GM12878 (cell line): ENCODE measurements at regions not wholly inside any gene's neighbourhood (a gene's known extent, or its start where the extent isn't known, plus 50 kb on each side); places are given as distances from the start of the nearest gene placed in this dataset.

Experiments used
- ATAC-seq: fragments of 200-7000 bp; cut with Tn5 transposase; 3 replicates; pipeline ENCODE4 v1.9.1; 2020; ENCODE audit warnings: mild to moderate bottlenecking, moderate library complexity
- BruUV-seq: library from RNA; stranded (reverse); fragments of 400-500 nt; replicated peaks from 2 replicates; lab custom pipeline; 2021; lab: Mats Ljungman, UMichigan
- CTCF ChIA-PET: fragments of 300-600 bp; sonication (Branson Sonifier 250); formaldehyde crosslinking; extraction: SDS; loops from one replicate; lab custom pipeline; 2021; ENCODE audit warnings: inconsistent platforms; lab: Yijun Ruan, JAX
- POLR2A ChIA-PET: fragments of 350-600 bp; formaldehyde crosslinking; extraction: SDS; loops from one replicate; lab custom pipeline; 2021; ENCODE audit warnings: inconsistent platforms; lab: Charles Lee
- RAD21 ChIA-PET: fragments of 300-600 bp; sonication (Branson Sonifier 250); formaldehyde crosslinking; loops from one replicate; lab custom pipeline; 2023; ENCODE audit warnings: antibody characterized with exemption; ENCODE audit not compliant: unreplicated experiment; lab: Charles Lee
- SMC1A ChIA-PET: fragments of 300-600 bp; sonication (Branson Sonifier 250); formaldehyde crosslinking; loops from one replicate; lab custom pipeline; 2023; ENCODE audit not compliant: unreplicated experiment, uncharacterized antibody; lab: Charles Lee
- DNase-seq: peaks from one replicate; pipeline ENCODE4 v3.0.0-alpha.2; 2011; ENCODE audit warnings: low read depth, low spot score
- FAIRE-seq: peaks from 3 replicates; lab custom pipeline; 2011; peaks lifted over from hg19 to GRCh38; lab: Jason Lieb, UNC
- H2AFZ ChIP-seq: 2 replicates; pipeline ENCODE4 v1.6.0; 2011; ENCODE audit warnings: low read depth, low read length, control low read depth; ENCODE audit not compliant: control insufficient read depth
- H3K27ac ChIP-seq: 2 replicates; pipeline ENCODE4 v1.5.1; 2011; ENCODE audit warnings: control low read depth; ENCODE audit not compliant: control insufficient read depth, insufficient read depth
- H3K27me3 ChIP-seq, 2 experiments: replicated peaks in 1 of 2; 2 replicates each; pipeline versions ENCODE4 v1.6.0 to v1.6.1; 2011; ENCODE audit warnings: low read length in 1 of 2; ENCODE audit not compliant: control insufficient read depth in 2 of 2, insufficient read depth in 2 of 2
- H3K36me3 ChIP-seq, 2 experiments: 2 replicates each; pipeline ENCODE4 v1.5.1; 2011; ENCODE audit warnings: low read length in 1 of 2; ENCODE audit not compliant: control insufficient read depth in 2 of 2, insufficient read depth in 2 of 2
- H3K4me1 ChIP-seq: 2 replicates; pipeline ENCODE4 v1.6.1; 2011; ENCODE audit warnings: mild to moderate bottlenecking, low read length, moderate library complexity, mixed read lengths; ENCODE audit not compliant: control insufficient read depth, insufficient read depth
- H3K4me2 ChIP-seq: 2 replicates; pipeline ENCODE4 v1.6.0; 2011; ENCODE audit warnings: control low read depth; ENCODE audit not compliant: control insufficient read depth, insufficient read depth
- H3K4me3 ChIP-seq: fragments of 200-600 bp; sonication (generic); 2 replicates; pipeline ENCODE4 v1.5.1; 2016
- H3K79me2 ChIP-seq: 2 replicates; pipeline ENCODE4 v1.6.0; 2011; ENCODE audit warnings: low read length; ENCODE audit not compliant: control insufficient read depth, insufficient read depth
- H3K9ac ChIP-seq: 2 replicates; pipeline ENCODE4 v1.8.0; 2011; ENCODE audit warnings: low read length, control low read depth, mixed read lengths; ENCODE audit not compliant: control insufficient read depth, insufficient read depth
- H3K9me3 ChIP-seq: replicated peaks from 3 replicates; pipeline ENCODE4 v1.5.1; 2011; ENCODE audit warnings: mild to moderate bottlenecking, low read length; ENCODE audit not compliant: control insufficient read depth, insufficient read depth
- H4K20me1 ChIP-seq: 2 replicates; pipeline ENCODE4 v1.6.0; 2011; ENCODE audit not compliant: control insufficient read depth, insufficient read depth
- ATF7 ChIP-seq: fragments of 450-650 bp; IDR thresholded peaks from 2 replicates; pipeline ENCODE4 v1.6.1; 2016; ENCODE audit warnings: low read depth, mild to moderate bottlenecking
- BCL11A ChIP-seq: IDR thresholded peaks from 2 replicates; pipeline ENCODE4 v1.6.1; 2011; ENCODE audit warnings: low read depth, low read length
- BHLHE40 ChIP-seq, 2 experiments: fragments of 450-650 bp in 1 of 2; IDR thresholded peaks; 2 replicates each; pipeline ENCODE4 v1.6.1; 2011 to 2017; ENCODE audit warnings: low read depth in 2 of 2, borderline replicate concordance in 1 of 2, improper control_type of control experiment in 1 of 2, low read length in 1 of 2, mild to moderate bottlenecking in 1 of 2
- BMI1 ChIP-seq: fragments of 450-650 bp; IDR thresholded peaks from 2 replicates; pipeline ENCODE4 v1.6.1; 2016; ENCODE audit warnings: mild to moderate bottlenecking, moderate library complexity, borderline replicate concordance
- CREM ChIP-seq: IDR thresholded peaks from 2 replicates; pipeline ENCODE4 v1.6.1; 2014; ENCODE audit warnings: antibody characterized with exemption, low read depth
- EED ChIP-seq: sonication (generic); IDR thresholded peaks from 2 replicates; pipeline ENCODE4 v1.6.1; 2016; ENCODE audit warnings: antibody characterized with exemption, low read depth
- GABPA ChIP-seq: IDR thresholded peaks from 2 replicates; pipeline ENCODE4 v1.6.1; 2014; ENCODE audit warnings: antibody characterized with exemption, low read depth, mild to moderate bottlenecking, inconsistent platforms
- HDAC2 ChIP-seq: fragments of 200-600 bp; sonication (generic); IDR thresholded peaks from 2 replicates; pipeline ENCODE4 v1.6.1; 2017
- MEF2B ChIP-seq: fragments of 450-650 bp; IDR thresholded peaks from 2 replicates; pipeline ENCODE4 v1.6.1; 2018; ENCODE audit warnings: mild to moderate bottlenecking, moderate library complexity; ENCODE audit not compliant: partially characterized antibody, poor library complexity, severe bottlenecking
- MTA2 ChIP-seq: fragments of 450-650 bp; IDR thresholded peaks from 2 replicates; pipeline ENCODE4 v1.6.1; 2016; ENCODE audit warnings: low read depth, mild to moderate bottlenecking, moderate library complexity
- MYB ChIP-seq: fragments of 150-350 bp; IDR thresholded peaks from 2 replicates; pipeline ENCODE4 v1.6.1; 2014; ENCODE audit warnings: mild to moderate bottlenecking, low read depth, low read length, borderline replicate concordance
- NBN ChIP-seq: fragments of 450-650 bp; IDR thresholded peaks from 2 replicates; pipeline ENCODE4 v1.6.1; 2016
- NFYA ChIP-seq: IDR thresholded peaks from 2 replicates; pipeline ENCODE4 v1.6.1; 2011; ENCODE audit warnings: low read depth, mild to moderate bottlenecking, low read length, improper control_type of control experiment, borderline replicate concordance
- POLR2A ChIP-seq: IDR thresholded peaks from 2 replicates; pipeline ENCODE4 v1.6.1; 2011; ENCODE audit warnings: low read depth, mild to moderate bottlenecking, low read length
- RELA ChIP-seq: fragments of 450-650 bp; IDR thresholded peaks from 2 replicates; pipeline ENCODE4 v1.8.0; 2014; ENCODE audit warnings: borderline replicate concordance; ENCODE audit not compliant: partially characterized antibody
- SPI1 ChIP-seq: IDR thresholded peaks from 2 replicates; pipeline ENCODE4 v1.6.1; 2011; ENCODE audit warnings: low read depth, mild to moderate bottlenecking, low read length, moderate library complexity, borderline replicate concordance; ENCODE audit not compliant: insufficient read depth
- SREBF2 ChIP-seq: IDR thresholded peaks from 2 replicates; pipeline ENCODE4 v1.6.1; 2012; ENCODE audit warnings: mild to moderate bottlenecking, low read length
- SRF ChIP-seq, 2 experiments: IDR thresholded peaks; 2 replicates each; pipeline ENCODE4 v1.6.1; 2011; ENCODE audit warnings: low read depth in 2 of 2, low read length in 2 of 2, mild to moderate bottlenecking in 1 of 2, moderate library complexity in 1 of 2
- SUPT20H ChIP-seq: IDR thresholded peaks from 2 replicates; pipeline ENCODE4 v1.6.1; 2011; ENCODE audit warnings: low read depth, mild to moderate bottlenecking, low read length, moderate library complexity, borderline replicate concordance; ENCODE audit not compliant: control insufficient read depth
- in situ Hi-C: fragments of 300-500 bp; cut with MboI; formaldehyde crosslinking; loops from 9 replicates; pipeline ENCODE4 v1.14.3; 2018; ENCODE audit warnings: mixed read lengths
- intact Hi-C: fragments of 100-400 bp; cut with micrococcal nuclease; formaldehyde crosslinking; loops from one replicate; pipeline ENCODE4 v1.14.2; 2022; ENCODE audit not compliant: unreplicated experiment
- TF ChIP-seq, protein P1 (sequence below): fragments of 450-650 bp; IDR thresholded peaks from 2 replicates; pipeline ENCODE4 v1.6.1; 2017; ENCODE audit warnings: mild to moderate bottlenecking, moderate library complexity
- TF ChIP-seq, protein P2 (sequence below): fragments of 450-650 bp; IDR thresholded peaks from 2 replicates; pipeline ENCODE4 v1.6.1; 2017; ENCODE audit warnings: mild to moderate bottlenecking

GRCh38 chr4:100826067-100826466 lies 308.2 kb upstream of the EMCN start (continued):
- TF ChIP-seq SPI1 (no peak), POLR2A (no peak), MEF2B (peak; percentile 81), RELA (peak; percentile 53), CREM (no peak), EED (no peak), NBN (peak; percentile 50; the same call in 1 of the 2 replicates), MYB (no peak), BCL11A (no peak; the same call in 1 of the 2 replicates), HDAC2 (no peak)
- TF ChIP-seq, protein P1, sequence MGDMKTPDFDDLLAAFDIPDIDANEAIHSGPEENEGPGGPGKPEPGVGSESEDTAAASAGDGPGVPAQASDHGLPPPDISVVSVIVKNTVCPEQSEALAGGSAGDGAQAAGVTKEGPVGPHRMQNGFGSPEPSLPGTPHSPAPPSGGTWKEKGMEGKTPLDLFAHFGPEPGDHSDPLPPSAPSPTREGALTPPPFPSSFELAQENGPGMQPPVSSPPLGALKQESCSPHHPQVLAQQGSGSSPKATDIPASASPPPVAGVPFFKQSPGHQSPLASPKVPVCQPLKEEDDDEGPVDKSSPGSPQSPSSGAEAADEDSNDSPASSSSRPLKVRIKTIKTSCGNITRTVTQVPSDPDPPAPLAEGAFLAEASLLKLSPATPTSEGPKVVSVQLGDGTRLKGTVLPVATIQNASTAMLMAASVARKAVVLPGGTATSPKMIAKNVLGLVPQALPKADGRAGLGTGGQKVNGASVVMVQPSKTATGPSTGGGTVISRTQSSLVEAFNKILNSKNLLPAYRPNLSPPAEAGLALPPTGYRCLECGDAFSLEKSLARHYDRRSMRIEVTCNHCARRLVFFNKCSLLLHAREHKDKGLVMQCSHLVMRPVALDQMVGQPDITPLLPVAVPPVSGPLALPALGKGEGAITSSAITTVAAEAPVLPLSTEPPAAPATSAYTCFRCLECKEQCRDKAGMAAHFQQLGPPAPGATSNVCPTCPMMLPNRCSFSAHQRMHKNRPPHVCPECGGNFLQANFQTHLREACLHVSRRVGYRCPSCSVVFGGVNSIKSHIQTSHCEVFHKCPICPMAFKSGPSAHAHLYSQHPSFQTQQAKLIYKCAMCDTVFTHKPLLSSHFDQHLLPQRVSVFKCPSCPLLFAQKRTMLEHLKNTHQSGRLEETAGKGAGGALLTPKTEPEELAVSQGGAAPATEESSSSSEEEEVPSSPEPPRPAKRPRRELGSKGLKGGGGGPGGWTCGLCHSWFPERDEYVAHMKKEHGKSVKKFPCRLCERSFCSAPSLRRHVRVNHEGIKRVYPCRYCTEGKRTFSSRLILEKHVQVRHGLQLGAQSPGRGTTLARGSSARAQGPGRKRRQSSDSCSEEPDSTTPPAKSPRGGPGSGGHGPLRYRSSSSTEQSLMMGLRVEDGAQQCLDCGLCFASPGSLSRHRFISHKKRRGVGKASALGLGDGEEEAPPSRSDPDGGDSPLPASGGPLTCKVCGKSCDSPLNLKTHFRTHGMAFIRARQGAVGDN: 0 out of 2 replicates have a peak, but pooled peaks have one; percentile 11

DNA sequence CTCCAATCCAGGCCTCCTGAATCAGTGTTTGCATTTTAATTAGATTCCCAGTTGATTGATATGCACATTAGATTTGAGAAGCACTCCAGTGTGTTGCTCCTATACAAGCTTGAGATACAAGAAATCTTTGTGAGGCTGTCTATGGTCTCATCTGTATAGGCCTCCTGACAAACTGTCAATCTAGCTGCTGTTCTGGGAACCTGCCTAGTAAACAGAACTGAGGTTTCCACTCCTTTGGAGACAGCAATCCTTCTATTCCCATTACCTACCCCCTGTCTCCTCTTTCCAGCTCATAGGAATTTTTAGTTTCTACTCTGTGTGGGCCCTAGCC lies 306.1 kb upstream of the EMCN start:
- peak overlapping the region; percentile 10 for H2AFZ ChIP-seq
- CTCF ChIA-PET: interaction anchor here (1.2 to 2.8 kb wide), 2 partner anchors 25 to 905 kb away, joined by 3 to 11 read pairs; no protein-coding TSS in a partner anchor
- in situ Hi-C loops: loop anchor here (10.0 kb wide), 1 partner anchor 191 kb away; no protein-coding TSS in a partner anchor
- TF ChIP-seq BMI1 (no peak), GABPA (no peak), BHLHE40 (IDR thresholded peaks at IDR 0.05; ENCODE audit: borderline replicate concordance in 1 of 2, low read depth in 2 of 2, low read length in 1 of 2) (no peak), MTA2 (no peak), SRF (IDR thresholded peaks at IDR 0.05; ENCODE audit: low read depth in 2 of 2, low read length in 2 of 2) (no peak), ATF7 (no peak), SUPT20H (no peak), EED (no peak), SREBF2 (no peak), NFYA (no peak)
- TF ChIP-seq, protein P2, sequence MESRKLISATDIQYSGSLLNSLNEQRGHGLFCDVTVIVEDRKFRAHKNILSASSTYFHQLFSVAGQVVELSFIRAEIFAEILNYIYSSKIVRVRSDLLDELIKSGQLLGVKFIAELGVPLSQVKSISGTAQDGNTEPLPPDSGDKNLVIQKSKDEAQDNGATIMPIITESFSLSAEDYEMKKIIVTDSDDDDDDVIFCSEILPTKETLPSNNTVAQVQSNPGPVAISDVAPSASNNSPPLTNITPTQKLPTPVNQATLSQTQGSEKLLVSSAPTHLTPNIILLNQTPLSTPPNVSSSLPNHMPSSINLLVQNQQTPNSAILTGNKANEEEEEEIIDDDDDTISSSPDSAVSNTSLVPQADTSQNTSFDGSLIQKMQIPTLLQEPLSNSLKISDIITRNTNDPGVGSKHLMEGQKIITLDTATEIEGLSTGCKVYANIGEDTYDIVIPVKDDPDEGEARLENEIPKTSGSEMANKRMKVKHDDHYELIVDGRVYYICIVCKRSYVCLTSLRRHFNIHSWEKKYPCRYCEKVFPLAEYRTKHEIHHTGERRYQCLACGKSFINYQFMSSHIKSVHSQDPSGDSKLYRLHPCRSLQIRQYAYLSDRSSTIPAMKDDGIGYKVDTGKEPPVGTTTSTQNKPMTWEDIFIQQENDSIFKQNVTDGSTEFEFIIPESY: no peak

More for the DNA sequence above, 306.1 kb upstream of the EMCN start:
- ChIA-PET RAD21 (interaction anchor here (0.7 to 2.0 kb wide), 3 partner anchors 158 to 730 kb away, joined by 3 to 6 read pairs (median 5); no protein-coding TSS in a partner anchor), SMC1A (interaction anchor here (0.7 to 2.7 kb wide), 13 partner anchors 8 to 724 kb away, joined by 3 to 9 read pairs (median 4); no protein-coding TSS in a partner anchor), POLR2A (interaction anchor here (0.5 to 0.6 kb wide), 2 partner anchors 85 to 210 kb away, joined by 3 read pairs; no protein-coding TSS in a partner anchor)
- Histone ChIP-seq H3K4me3 (no peak overlapping the region), H3K79me2 (no peaks in the 10 kb centered on the region), H3K9me3 (no peaks in the 10 kb centered on the region; the same call in 2 of the 3 replicates), H3K27ac (peak overlapping the region; percentile 51), H3K27me3 (no peaks in the 10 kb centered on the region), H4K20me1 (no peaks in the 10 kb centered on the region), H3K4me2 (peak overlapping the region; percentile 26; the same call in 1 of the 2 replicates), H3K4me1 (peaks cover 18% of the 10 kb centered on the region), H3K9ac (no peak overlapping the region), H3K36me3 (no peaks in the 10 kb centered on the region)
- FAIRE-seq: no peak
- ATAC-seq: peak; percentile 6
- no peak for DNase-seq
- intact Hi-C loops: loop anchor here (2.0 to 10.0 kb wide), 5 partner anchors 102 to 732 kb away; partner anchors contain the start of gene PPP3CA
- no TSS peak for BruUV-seq
